SKM-1 treated with dmso at 0.1 percent for 144 hours (cell line): ENCODE measurements at regions not wholly inside any gene's neighbourhood (a gene's known extent, or its start where the extent isn't known, plus 50 kb on each side); places are given as distances from the start of the nearest gene placed in this dataset.

Experiments
- DNase-seq: peaks from one replicate; lab custom pipeline; 2025; ENCODE audit not compliant: unreplicated experiment; lab: John Stamatoyannopoulos, UW

DNA sequence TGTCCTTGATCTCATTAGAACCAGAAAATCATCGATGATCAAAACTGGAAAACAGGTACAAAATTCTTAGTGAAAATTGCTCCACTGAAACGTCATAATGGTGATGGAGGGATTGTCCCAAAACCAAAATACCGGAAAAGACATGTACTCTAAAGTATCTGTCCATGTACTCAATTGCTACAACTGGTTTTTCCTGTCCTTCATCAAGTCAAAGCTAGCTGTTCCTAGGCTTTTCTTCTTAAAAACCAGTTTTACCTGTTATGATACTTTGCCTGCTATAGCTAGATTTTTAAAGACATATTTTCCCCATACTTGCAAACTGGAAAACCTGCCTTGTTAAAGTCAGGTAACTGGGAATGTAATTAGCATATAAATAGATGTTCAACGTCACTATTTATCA lies 50.5 kb upstream of the LRRC1 start:
- no peak for DNase-seq

DNA sequence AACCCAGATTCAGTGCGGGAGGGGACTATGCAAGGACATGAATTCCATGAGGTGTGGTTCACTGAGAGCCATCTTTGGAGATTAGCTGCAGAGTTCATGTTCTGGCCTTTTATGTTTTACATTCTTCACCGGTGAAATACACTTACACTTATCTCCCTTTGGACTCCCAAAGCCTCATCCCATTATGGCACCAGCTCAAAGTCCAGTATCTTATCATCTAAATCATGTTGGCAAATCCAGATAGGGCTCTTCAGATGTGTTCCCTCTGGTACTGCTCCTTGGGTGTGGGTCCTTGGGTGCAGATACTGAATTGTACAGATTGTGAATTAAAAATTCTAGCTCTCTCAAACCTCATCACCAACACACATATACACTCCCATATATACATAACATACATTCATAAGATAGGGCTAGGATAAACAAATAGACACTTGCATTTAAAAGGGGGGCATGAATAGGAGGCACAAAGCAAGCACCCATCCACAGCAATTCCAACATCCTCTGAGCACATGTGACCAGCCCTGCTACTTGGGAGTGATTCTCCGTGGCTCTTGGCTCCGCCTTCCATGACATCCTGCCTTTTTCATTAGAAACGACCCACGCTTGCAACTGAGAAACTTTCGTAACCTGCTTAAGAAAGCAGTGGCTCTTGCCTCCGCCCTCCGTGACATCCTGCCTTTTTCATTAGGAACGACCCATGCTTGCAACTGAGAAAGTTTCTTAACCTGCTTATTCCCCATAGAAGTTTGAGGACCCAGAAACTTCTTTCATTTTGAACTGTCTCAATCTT lies 53.6 kb upstream of the LRRC1 start:
- DNase-seq: peak; percentile 48

- DNase-seq: no peak
These were observed 57.1 kb upstream of the LRRC1 start for GRCh38 chr6:53737746-53738145.

GRCh38 chr6:53735896-53736295 lies 58.9 kb upstream of the LRRC1 start:
- no peak for DNase-seq

DNA sequence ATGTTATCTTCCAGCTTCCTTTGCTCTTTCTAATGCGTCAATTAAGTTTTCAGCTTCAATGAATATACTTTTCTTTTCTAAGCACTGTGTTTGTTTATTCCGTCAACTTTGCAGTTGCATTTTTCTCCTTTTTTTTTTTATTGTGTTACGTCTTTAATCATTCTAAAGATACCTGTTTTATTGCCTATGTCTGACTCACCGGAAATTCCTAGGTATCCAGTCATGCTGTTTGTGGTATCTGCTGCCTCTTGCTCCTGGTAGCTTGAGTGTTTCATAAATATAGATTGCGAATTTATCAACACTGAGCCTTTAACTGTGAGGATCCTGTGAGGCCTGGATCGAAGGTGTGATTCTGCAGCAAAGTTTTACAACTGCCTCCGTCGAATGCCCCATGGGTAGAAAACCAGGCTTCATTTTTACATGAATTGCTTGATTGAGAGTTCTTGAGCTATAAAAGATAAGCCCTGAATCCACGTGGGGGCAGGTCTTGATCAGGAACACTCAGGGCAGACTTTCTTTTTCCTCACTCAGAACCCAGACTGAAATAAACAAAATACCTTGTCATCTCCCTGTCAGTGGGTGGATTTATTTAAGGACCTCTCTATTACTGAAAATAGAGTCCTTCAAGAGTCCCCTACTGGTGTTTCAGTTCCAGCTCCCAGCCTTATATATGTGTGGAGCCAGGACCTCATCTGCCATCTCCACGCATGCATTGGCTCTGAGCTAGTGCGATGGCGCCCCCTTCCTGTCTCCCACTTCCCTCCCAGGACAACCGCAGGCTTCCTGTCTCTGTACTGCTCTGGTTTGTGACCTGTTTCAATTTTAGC lies 60.1 kb upstream of the LRRC1 start:
- peak; percentile 17 for DNase-seq

DNA sequence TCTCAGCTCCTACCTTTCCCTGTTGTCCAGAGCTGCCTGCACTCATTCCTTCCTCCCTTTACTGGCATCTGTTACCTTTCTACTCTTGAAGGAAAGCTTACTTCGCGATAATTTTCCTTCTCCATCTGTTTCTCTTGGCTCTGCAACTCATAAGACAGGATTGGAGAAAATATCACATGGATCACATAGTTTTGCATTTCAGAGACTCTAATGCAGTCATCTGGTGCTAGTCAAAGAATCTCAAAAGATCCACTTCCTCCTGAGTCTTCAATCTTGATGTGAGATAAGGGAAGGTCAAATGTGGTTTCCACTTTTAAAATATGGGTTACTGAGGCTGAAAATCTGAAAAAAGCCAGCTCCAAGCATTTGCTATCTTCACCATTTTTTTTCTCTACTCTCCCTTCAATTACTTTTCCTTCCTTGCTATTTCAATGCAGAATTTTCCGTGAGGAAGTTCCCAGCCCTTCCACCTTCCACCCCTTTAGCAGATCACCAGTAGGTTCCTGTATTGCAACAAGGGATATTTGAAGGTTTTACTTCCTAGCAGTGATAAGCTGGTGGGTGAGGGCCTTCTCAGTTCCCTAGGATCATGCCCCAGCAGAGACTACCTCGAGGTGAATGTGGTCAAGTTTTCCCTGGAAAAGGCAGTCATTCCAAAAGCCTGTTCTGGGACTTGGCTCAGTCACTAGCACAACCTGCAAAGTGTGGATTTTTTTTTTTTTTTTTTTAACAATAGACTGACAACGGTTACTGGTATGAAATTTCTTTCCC lies 62.8 kb upstream of the LRRC1 start:
- no peak for DNase-seq

GRCh38 chr6:53730767-53731166 lies 64.0 kb upstream of the LRRC1 start:
- DNase-seq: no peak

GRCh38 chr6:53728570-53729194 lies 63.1 kb upstream of the KLHL31 start:
- DNase-seq: peak; percentile 70

DNA sequence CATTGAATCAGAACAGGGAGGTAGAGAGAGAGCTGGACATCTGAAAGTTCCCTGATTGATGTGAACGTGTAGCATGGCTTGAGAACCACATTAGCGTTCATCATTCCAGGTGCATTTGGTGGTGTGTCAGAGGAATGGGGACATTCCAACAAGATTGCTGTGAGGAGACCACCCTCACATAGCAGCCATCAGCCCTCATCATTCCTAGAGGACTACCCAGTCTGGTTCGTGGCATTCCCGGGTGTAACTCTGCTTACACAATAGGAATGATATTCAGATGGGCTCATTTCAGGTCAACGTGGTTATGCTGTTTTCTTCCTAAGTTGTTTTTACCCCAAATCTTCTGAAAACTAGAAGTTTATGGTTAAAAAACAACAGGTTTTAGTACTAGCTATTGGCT lies 62.2 kb upstream of the KLHL31 start:
- DNase-seq: no peak

- DNase-seq: peak; percentile 79
These were observed 60.4 kb upstream of the KLHL31 start for GRCh38 chr6:53725791-53726575.

GRCh38 chr6:53724501-53724900 lies 58.9 kb upstream of the KLHL31 start:
- no peak for DNase-seq

GRCh38 chr6:53723331-53723730 lies 57.8 kb upstream of the KLHL31 start:
- no peak for DNase-seq

DNA sequence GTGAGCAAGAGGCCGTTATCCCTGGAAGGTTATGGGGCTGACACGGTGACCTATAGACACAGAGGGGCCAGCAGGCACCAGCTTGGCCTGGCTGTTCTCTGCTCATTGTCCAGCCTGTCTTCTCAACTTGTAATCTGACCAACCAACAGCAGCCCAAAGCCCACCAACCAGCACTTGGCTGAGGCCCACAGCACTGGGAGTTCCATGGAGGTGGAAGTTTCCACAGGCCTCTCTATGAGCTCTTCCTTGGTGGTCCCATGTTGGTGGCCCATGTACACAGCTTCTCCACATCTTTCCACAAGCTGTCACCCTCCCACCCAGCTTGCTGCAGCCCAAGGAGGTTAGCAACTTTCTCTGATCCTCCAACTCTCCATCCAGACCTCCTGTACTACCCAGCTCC lies 56.2 kb upstream of the KLHL31 start:
- no peak for DNase-seq

DNA sequence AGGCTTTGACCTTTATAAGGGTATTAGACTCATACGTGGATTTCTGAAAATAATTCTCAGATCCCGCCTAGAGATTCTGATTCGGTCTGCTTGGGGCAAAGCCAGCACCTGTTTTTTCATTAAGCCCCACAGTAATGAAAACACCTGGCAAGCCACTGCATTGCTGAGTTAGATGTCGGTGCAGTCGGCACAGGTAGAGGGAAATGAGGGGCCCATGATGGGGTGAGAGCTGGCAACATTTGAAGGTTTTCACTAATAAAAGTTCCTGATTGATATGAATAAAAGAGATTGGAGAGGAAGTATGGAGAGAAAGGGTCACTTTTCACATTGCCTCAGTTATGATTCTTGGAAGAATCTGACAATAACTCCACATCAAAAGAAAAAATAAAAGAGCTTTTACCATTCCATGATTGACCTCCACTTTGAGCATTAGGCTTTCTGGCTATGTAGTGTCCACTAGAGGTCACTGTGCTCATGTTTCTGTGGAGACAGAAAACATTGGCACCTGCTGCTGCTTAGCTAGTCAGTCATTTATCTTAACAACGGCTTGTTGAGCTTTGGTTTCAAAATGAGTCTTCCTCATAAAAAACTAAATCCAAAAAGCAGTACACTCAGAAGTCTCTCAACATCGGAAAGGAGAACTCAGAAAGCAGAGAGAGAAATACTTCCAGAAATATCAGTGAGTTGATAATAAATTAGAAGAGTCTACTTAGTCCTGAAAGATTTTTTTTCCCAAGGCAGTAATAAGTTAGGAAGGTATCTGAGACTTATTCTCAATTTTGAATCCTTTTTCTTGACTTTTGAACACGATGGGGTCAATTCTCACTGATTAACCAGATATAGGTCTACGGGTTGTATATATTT lies 53.3 kb upstream of the KLHL31 start:
- DNase-seq: peak; percentile 64

- no peak for DNase-seq
These were observed 52.0 kb upstream of the KLHL31 start for GRCh38 chr6:53717566-53717965.

DNA sequence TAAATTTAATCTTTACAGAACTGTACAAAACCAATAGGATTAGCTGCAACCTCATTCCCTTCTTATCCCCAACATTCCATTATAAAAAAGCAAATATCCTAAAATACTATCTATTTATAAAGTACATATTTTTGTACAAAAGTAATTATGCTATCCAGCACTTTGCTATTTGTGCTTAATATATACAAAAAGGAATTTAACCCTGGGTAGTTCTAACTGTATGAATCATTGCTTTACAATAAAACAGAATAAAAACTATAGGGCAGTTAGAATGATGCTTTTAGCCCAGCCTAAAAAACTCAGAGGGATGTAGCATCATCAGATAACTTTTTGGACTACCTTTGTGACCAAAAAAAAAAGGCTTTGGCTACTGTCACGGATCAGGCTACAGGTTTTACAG lies 49.9 kb upstream of the KLHL31 start:
- no peak for DNase-seq
